ENCODE measurements at regions not wholly inside any gene's neighbourhood (a gene's known extent, or its start where the extent isn't known, plus 50 kb on each side); places are given as distances from the start of the nearest gene placed in this dataset.

GRCh38 chr13:111462944-111463343 is 142.5 kb downstream of the TEX29 start:
- Histone ChIP-seq H3F3A (replicated peaks; ENCODE audit: insufficient read depth) (no peaks in the 10 kb centered on the region), H3K9me2 (no peaks in the 10 kb centered on the region), H4K20me1 (ENCODE audit: insufficient read depth) (no peaks in the 10 kb centered on the region), H3K9ac (no peak overlapping the region), H3K4me3 (ENCODE audit: low read depth in 2 of 2, low read length in 1 of 2) (no peak overlapping the region), H3K27me3 (ENCODE audit: insufficient read depth) (peaks cover 42% of the 10 kb centered on the region), H3K4me1 (ENCODE audit: control insufficient read depth in 1 of 2, insufficient read depth in 2 of 2, low read depth in 1 of 2, low read length in 1 of 2) (no peaks in the 10 kb centered on the region), H3K36me3 (replicated peaks in 1 of 2; ENCODE audit: control insufficient read depth in 1 of 2, insufficient read depth in 2 of 2, low read length in 1 of 2) (no peaks in the 10 kb centered on the region), H3K4me2 (no peak overlapping the region), H2AFZ (ENCODE audit: low read depth) (no peak overlapping the region), H3K79me2 (ENCODE audit: insufficient read depth) (no peaks in the 10 kb centered on the region), H3K9me3 (no peaks in the 10 kb centered on the region), H3K27ac (ENCODE audit: low read depth in 2 of 2, low read length in 1 of 2) (no peak overlapping the region)
- DNase-seq = no peak
- CTCF ChIA-PET = interaction anchor here (1.1 to 2.0 kb wide), 2 partner anchors 11 to 395 kb away, joined by 3 to 11 read pairs; no protein-coding TSS in a partner anchor
- POLR2A ChIA-PET = no interaction called here
- TF ChIP-seq SMC3 (IDR thresholded peaks at IDR 0.05; ENCODE audit: low read depth, low read length) (no peak), GABPA (IDR thresholded peaks at IDR 0.05; ENCODE audit: low read depth) (no peak), FOXM1 (IDR thresholded peaks at IDR 0.05; ENCODE audit: low read depth) (no peak), TAF1 (IDR thresholded peaks at IDR 0.05; ENCODE audit: borderline replicate concordance, low read depth, low read length) (no peak), TCF12 (IDR thresholded peaks at IDR 0.05) (no peak), RFX5 (IDR thresholded peaks at IDR 0.05; ENCODE audit: low read length) (no peak), RAD21 (IDR thresholded peaks at IDR 0.05; ENCODE audit: low read length) (no peak), FOXJ3 (CRISPR knock-in tag; IDR thresholded peaks at IDR 0.05) (no peak), PBX3 (IDR thresholded peaks at IDR 0.05) (no peak), JUND (IDR thresholded peaks at IDR 0.05) (no peak), RXRA (IDR thresholded peaks at IDR 0.05; ENCODE audit: borderline replicate concordance, low read depth) (no peak)
- TF ChIP-seq, protein P1, sequence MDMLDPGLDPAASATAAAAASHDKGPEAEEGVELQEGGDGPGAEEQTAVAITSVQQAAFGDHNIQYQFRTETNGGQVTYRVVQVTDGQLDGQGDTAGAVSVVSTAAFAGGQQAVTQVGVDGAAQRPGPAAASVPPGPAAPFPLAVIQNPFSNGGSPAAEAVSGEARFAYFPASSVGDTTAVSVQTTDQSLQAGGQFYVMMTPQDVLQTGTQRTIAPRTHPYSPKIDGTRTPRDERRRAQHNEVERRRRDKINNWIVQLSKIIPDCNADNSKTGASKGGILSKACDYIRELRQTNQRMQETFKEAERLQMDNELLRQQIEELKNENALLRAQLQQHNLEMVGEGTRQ (IDR thresholded peaks at IDR 0.05; ENCODE audit: borderline replicate concordance, low read depth, low read length) = no peak
- 2% methylated on average over 6 of the region's 6 CpGs for WGBS (ENCODE audit: low lambda C conversion rate)

GRCh38 chr13:111467111-111467890 is 146.9 kb downstream of the TEX29 start:
- H3K4me3 ChIP-seq (ENCODE audit: low read depth in 2 of 2, low read length in 1 of 2) = no peak overlapping the region
- H3K27ac ChIP-seq (ENCODE audit: low read depth in 2 of 2, low read length in 1 of 2) = no peak overlapping the region
- H2AFZ ChIP-seq (ENCODE audit: low read depth) = no peak overlapping the region
- no peaks in the 10 kb centered on the region for H4K20me1 ChIP-seq (ENCODE audit: insufficient read depth)
- ChIA-PET POLR2A (no interaction called here), CTCF (interaction anchor here (1.1 kb wide), 1 partner anchor 976 kb away, joined by 4 read pairs; no protein-coding TSS in a partner anchor)
- TF ChIP-seq CHD2 (IDR thresholded peaks at IDR 0.05; ENCODE audit: low read length, partially characterized antibody) = no peak
- no peak for TF ChIP-seq NFIC (IDR thresholded peaks at IDR 0.05; ENCODE audit: borderline replicate concordance)
- no peak for TF ChIP-seq FOXJ3 (CRISPR knock-in tag; IDR thresholded peaks at IDR 0.05)
- no peak for TF ChIP-seq POLR2AphosphoS5 (IDR thresholded peaks at IDR 0.05; ENCODE audit: low read depth, low read length)
- TF ChIP-seq, protein P1 (IDR thresholded peaks at IDR 0.05; ENCODE audit: borderline replicate concordance, low read depth, low read length) = no peak
- TF ChIP-seq TEAD4 (IDR thresholded peaks at IDR 0.05; ENCODE audit: borderline replicate concordance, insufficient read depth) = no peak
- TF ChIP-seq SMC3 (IDR thresholded peaks at IDR 0.05; ENCODE audit: low read depth, low read length) = no peak
- no peak for TF ChIP-seq ZBTB33 (IDR thresholded peaks at IDR 0.05; ENCODE audit: borderline replicate concordance, low read depth)
- no peak for TF ChIP-seq TCF12 (IDR thresholded peaks at IDR 0.05)
- peaks cover 35% of the 10 kb centered on the region for H3K27me3 ChIP-seq (ENCODE audit: insufficient read depth)
- H3K4me2 ChIP-seq = no peak overlapping the region
- 17% methylated on average over 6 of the region's 7 CpGs for WGBS (ENCODE audit: low lambda C conversion rate)
- no peaks in the 10 kb centered on the region for H3K9me3 ChIP-seq
- H3F3A ChIP-seq (replicated peaks; ENCODE audit: insufficient read depth) = no peaks in the 10 kb centered on the region
- H3K9ac ChIP-seq = no peak overlapping the region
- no peak for DNase-seq
- H3K4me1 ChIP-seq (ENCODE audit: control insufficient read depth in 1 of 2, insufficient read depth in 2 of 2, low read depth in 1 of 2, low read length in 1 of 2) = no peaks in the 10 kb centered on the region
- no peaks in the 10 kb centered on the region for H3K9me2 ChIP-seq
- H3K36me3 ChIP-seq (replicated peaks in 1 of 2; ENCODE audit: control insufficient read depth in 1 of 2, insufficient read depth in 2 of 2, low read length in 1 of 2) = no peaks in the 10 kb centered on the region
- H3K79me2 ChIP-seq (ENCODE audit: insufficient read depth) = no peaks in the 10 kb centered on the region

Measured in SK-N-SH (cell line).